ENCODE measurements at regions not wholly inside any gene's neighbourhood (a gene's known extent, or its start where the extent isn't known, plus 50 kb on each side); places are given as distances from the start of the nearest gene placed in this dataset.
"Not testable (repeated sequence)": the region's sequence is repeated elsewhere in the genome, so short reads cannot be mapped to it uniquely, and the experiment has no call there.

- peak in 1 of 2 experiments; percentile 53 for DNase-seq
Observed at GRCh38 chr3:139202226-139202958, 141.4 kb upstream of the MRPS22 start.

GRCh38 chr3:139202959-139203349 lies 140.9 kb upstream of the MRPS22 start:
- no peak for DNase-seq

- no peak for DNase-seq
Observed at GRCh38 chr3:139203752-139204151, 140.1 kb upstream of the MRPS22 start.

- no peak for DNase-seq
Observed at GRCh38 chr3:139204728-139205127, 139.1 kb upstream of the MRPS22 start.

- DNase-seq: no peak
Observed at GRCh38 chr3:139213936-139214335, 129.9 kb upstream of the MRPS22 start.

GRCh38 chr3:139216958-139217357 lies 126.9 kb upstream of the MRPS22 start:
- no peak for DNase-seq

GRCh38 chr3:139217633-139218032 lies 126.2 kb upstream of the MRPS22 start:
- DNase-seq: no peak

GRCh38 chr3:139218046-139218445 lies 125.8 kb upstream of the MRPS22 start:
- no peak for DNase-seq

GRCh38 chr3:139219463-139219862 lies 124.4 kb upstream of the MRPS22 start:
- no peak for DNase-seq

- no peak for DNase-seq
Observed at GRCh38 chr3:139222100-139222657, 121.6 kb upstream of the MRPS22 start.

- no peak for DNase-seq
Observed at GRCh38 chr3:139225548-139225947, 118.3 kb upstream of the MRPS22 start.

- no peak for DNase-seq
Observed at GRCh38 chr3:139226731-139227130, 117.1 kb upstream of the MRPS22 start.

GRCh38 chr3:139227165-139227564 lies 116.7 kb upstream of the MRPS22 start:
- DNase-seq: peak; percentile 14 to 73

GRCh38 chr3:139227827-139228226 lies 116.0 kb upstream of the MRPS22 start:
- no peak for DNase-seq

- DNase-seq: no peak
Observed at GRCh38 chr3:139230391-139230790, 113.4 kb upstream of the MRPS22 start.

- no peak for DNase-seq
Observed at GRCh38 chr3:139231555-139232281, 112.1 kb upstream of the MRPS22 start.

- DNase-seq: not testable (repeated sequence)
Observed at GRCh38 chr3:139232341-139232740, 111.5 kb upstream of the MRPS22 start.

- no peak for DNase-seq
Observed at GRCh38 chr3:139234491-139234890, 109.3 kb upstream of the MRPS22 start.

GRCh38 chr3:139235192-139235591 lies 108.6 kb upstream of the MRPS22 start:
- DNase-seq: no peak

GRCh38 chr3:139236336-139236735 lies 107.5 kb upstream of the MRPS22 start:
- DNase-seq: no peak

GRCh38 chr3:139238281-139239030 lies 105.4 kb upstream of the MRPS22 start:
- DNase-seq: no peak

- no peak for DNase-seq
Observed at GRCh38 chr3:139239550-139239949, 104.3 kb upstream of the MRPS22 start.

GRCh38 chr3:139241783-139242182 lies 102.0 kb upstream of the MRPS22 start:
- DNase-seq: no peak

All from NCI-H446 (cell line).